ENCODE measurements at regions not wholly inside any gene's neighbourhood (a gene's known extent, or its start where the extent isn't known, plus 50 kb on each side); places are given as distances from the start of the nearest gene placed in this dataset.
A peak's percentile ranks its signal among the peaks of the same experiment; 100 is the strongest.

- Histone ChIP-seq H3K4me3 (ENCODE audit: insufficient read depth, low read depth, low read length) (no peak overlapping the region), H4K20me1 (ENCODE audit: insufficient read depth, low read length) (no peaks in the 10 kb centered on the region), H3K79me2 (ENCODE audit: insufficient read depth, low read length) (no peaks in the 10 kb centered on the region), H3K27ac (ENCODE audit: low read depth, low read length) (no peak overlapping the region), H2AFZ (ENCODE audit: low read depth, low read length) (no peak overlapping the region), H3K4me2 (ENCODE audit: low read length) (no peak overlapping the region), H3K9me3 (ENCODE audit: insufficient read depth, low read depth, low read length) (no peaks in the 10 kb centered on the region), H3K9ac (ENCODE audit: low read length) (no peak overlapping the region), H3K36me3 (ENCODE audit: insufficient read depth, low read length) (no peaks in the 10 kb centered on the region), H3K4me1 (ENCODE audit: insufficient read depth, low read length) (no peaks in the 10 kb centered on the region), H3K27me3 (ENCODE audit: insufficient read depth, low read length) (no peaks in the 10 kb centered on the region)
- Mint-ChIP-seq H3K9me3 (ENCODE audit: unreplicated experiment) (peaks cover 7% of the 10 kb centered on the region), H3K36me3 (ENCODE audit: low read depth, unreplicated experiment) (no peaks in the 10 kb centered on the region), H3K4me1 (ENCODE audit: low read depth, unreplicated experiment) (peaks cover 10% of the 10 kb centered on the region), H3K27ac (ENCODE audit: unreplicated experiment) (no peak overlapping the region), H3K27me3 (ENCODE audit: low read depth, unreplicated experiment) (no peaks in the 10 kb centered on the region), H3K4me3 (ENCODE audit: unreplicated experiment) (no peak overlapping the region)
- DNase-seq (ENCODE audit: low read depth) (peak; percentile 34), FAIRE-seq (no peak)
- TF ChIP-seq EZH2 (IDR thresholded peaks at IDR 0.05; ENCODE audit: insufficient read depth, low read length) (no peak), CTCF (IDR thresholded peaks at IDR 0.05; ENCODE audit: insufficient read depth, low read depth, low read length) (no peak)
Measured at GRCh38 chr5:120014535-120014934, 385.2 kb downstream of the FAM170A start.

DNA sequence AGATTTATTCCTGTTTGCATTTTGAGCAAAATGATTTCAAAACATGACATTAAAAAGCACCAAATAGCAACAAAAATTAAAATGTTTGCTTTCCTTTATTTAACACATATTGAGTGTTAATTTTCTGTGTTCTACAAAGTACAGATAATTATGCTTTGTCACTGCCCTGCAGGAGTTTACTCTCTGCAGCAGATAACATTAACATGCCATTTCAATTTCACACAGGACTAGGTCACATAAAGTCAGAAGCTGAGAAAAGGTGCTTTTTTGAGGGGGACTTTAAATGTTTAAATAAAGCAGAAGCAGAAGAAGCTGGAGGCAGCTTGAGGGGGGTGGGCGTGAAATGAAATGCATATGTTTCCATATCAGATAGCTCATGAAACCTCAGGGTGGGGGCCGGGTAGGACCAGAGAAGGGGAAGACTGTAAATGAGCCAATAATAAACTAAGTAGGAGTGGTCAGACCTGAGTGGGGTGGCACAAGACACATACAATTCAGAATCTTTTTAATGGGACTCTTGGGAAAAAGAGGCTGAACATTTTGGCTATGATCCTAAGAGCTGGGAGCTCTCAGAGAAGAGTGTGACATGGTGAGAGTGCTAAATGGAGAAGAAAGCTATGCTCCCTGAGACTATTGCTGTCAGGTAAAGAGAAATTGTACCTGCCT is 387.5 kb downstream of the FAM170A start:
- Histone ChIP-seq H3K9me3 (ENCODE audit: insufficient read depth, low read depth, low read length) (no peaks in the 10 kb centered on the region), H4K20me1 (ENCODE audit: insufficient read depth, low read length) (no peaks in the 10 kb centered on the region), H3K9ac (ENCODE audit: low read length) (no peak overlapping the region), H3K27ac (ENCODE audit: low read depth, low read length) (no peak overlapping the region), H3K36me3 (ENCODE audit: insufficient read depth, low read length) (no peaks in the 10 kb centered on the region), H3K4me1 (ENCODE audit: insufficient read depth, low read length) (no peaks in the 10 kb centered on the region), H3K27me3 (ENCODE audit: insufficient read depth, low read length) (no peaks in the 10 kb centered on the region), H2AFZ (ENCODE audit: low read depth, low read length) (no peak overlapping the region), H3K4me3 (ENCODE audit: insufficient read depth, low read depth, low read length) (no peak overlapping the region), H3K79me2 (ENCODE audit: insufficient read depth, low read length) (no peaks in the 10 kb centered on the region), H3K4me2 (ENCODE audit: low read length) (no peak overlapping the region)
- no peak for DNase-seq (ENCODE audit: low read depth)
- Mint-ChIP-seq H3K9me3 (ENCODE audit: unreplicated experiment) (peaks cover 7% of the 10 kb centered on the region), H3K27ac (ENCODE audit: unreplicated experiment) (no peak overlapping the region), H3K27me3 (ENCODE audit: low read depth, unreplicated experiment) (no peaks in the 10 kb centered on the region), H3K4me1 (ENCODE audit: low read depth, unreplicated experiment) (peaks cover 10% of the 10 kb centered on the region), H3K36me3 (ENCODE audit: low read depth, unreplicated experiment) (no peaks in the 10 kb centered on the region), H3K4me3 (ENCODE audit: unreplicated experiment) (no peak overlapping the region)
- TF ChIP-seq CTCF (IDR thresholded peaks at IDR 0.05; ENCODE audit: insufficient read depth, low read depth, low read length) (no peak), EZH2 (IDR thresholded peaks at IDR 0.05; ENCODE audit: insufficient read depth, low read length) (no peak)
- FAIRE-seq, result no peak

GRCh38 chr5:120017513-120017912 is 388.2 kb downstream of the FAM170A start:
- Histone ChIP-seq H4K20me1 (ENCODE audit: insufficient read depth, low read length) (no peaks in the 10 kb centered on the region), H3K27ac (ENCODE audit: low read depth, low read length) (no peak overlapping the region), H2AFZ (ENCODE audit: low read depth, low read length) (no peak overlapping the region), H3K4me1 (ENCODE audit: insufficient read depth, low read length) (no peaks in the 10 kb centered on the region), H3K4me3 (ENCODE audit: insufficient read depth, low read depth, low read length) (no peak overlapping the region), H3K79me2 (ENCODE audit: insufficient read depth, low read length) (no peaks in the 10 kb centered on the region), H3K27me3 (ENCODE audit: insufficient read depth, low read length) (no peaks in the 10 kb centered on the region), H3K36me3 (ENCODE audit: insufficient read depth, low read length) (no peaks in the 10 kb centered on the region), H3K9ac (ENCODE audit: low read length) (no peak overlapping the region), H3K9me3 (ENCODE audit: insufficient read depth, low read depth, low read length) (no peaks in the 10 kb centered on the region), H3K4me2 (ENCODE audit: low read length) (no peak overlapping the region)
- Mint-ChIP-seq H3K27me3 (ENCODE audit: low read depth, unreplicated experiment) (no peaks in the 10 kb centered on the region), H3K27ac (ENCODE audit: unreplicated experiment) (no peak overlapping the region), H3K4me3 (ENCODE audit: unreplicated experiment) (no peak overlapping the region), H3K4me1 (ENCODE audit: low read depth, unreplicated experiment) (peaks cover 10% of the 10 kb centered on the region), H3K36me3 (ENCODE audit: low read depth, unreplicated experiment) (no peaks in the 10 kb centered on the region), H3K9me3 (ENCODE audit: unreplicated experiment) (peaks cover 9% of the 10 kb centered on the region)
- DNase-seq (ENCODE audit: low read depth), result peak; percentile 72
- peak; percentile 23 for FAIRE-seq
- TF ChIP-seq CTCF (IDR thresholded peaks at IDR 0.05; ENCODE audit: insufficient read depth, low read depth, low read length) (no peak), EZH2 (IDR thresholded peaks at IDR 0.05; ENCODE audit: insufficient read depth, low read length) (no peak)
